ENCODE measurements at regions not wholly inside any gene's neighbourhood (a gene's known extent, or its start where the extent isn't known, plus 50 kb on each side); places are given as distances from the start of the nearest gene placed in this dataset.

DNA sequence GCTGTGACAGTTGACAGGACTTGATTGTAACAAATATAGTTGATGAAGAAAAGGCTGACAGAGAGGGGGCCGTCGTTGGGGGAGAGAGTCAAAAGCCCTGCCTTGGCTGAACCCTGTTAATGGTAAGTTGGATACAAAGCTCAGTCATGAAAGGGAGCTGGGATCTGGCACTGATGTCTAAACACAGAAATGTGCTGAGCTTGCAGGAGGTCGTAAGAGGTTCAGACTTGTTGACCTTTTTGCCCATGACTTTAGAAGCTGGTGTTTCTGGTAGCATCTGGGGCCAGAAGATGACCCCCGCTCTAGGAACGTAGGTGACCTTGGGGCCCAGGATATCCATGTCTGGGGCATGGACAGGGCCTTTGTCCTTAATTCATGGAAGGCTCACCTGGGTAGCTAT lies 294.7 kb downstream of the TCF7L2 start:
- Histone ChIP-seq H3K4me3 (replicated peaks in 1 of 2; ENCODE audit: low read depth in 1 of 2, low read length in 2 of 2) (no peak overlapping the region), H3K79me2 (ENCODE audit: insufficient read depth, low read length) (no peaks in the 10 kb centered on the region), H3K36me3 (ENCODE audit: control insufficient read depth in 1 of 2, insufficient read depth in 2 of 2, low read length in 2 of 2) (no peaks in the 10 kb centered on the region), H3K4me1 (ENCODE audit: control insufficient read depth in 1 of 2, insufficient read depth in 2 of 2, low read length in 2 of 2) (no peaks in the 10 kb centered on the region), H3K9me2 (ENCODE audit: insufficient read depth) (no peaks in the 10 kb centered on the region), H3K27me3 (ENCODE audit: insufficient read depth, low read length) (peaks cover 8% of the 10 kb centered on the region; the same call in 1 of the 2 replicates), H3K9me3 (ENCODE audit: control insufficient read depth in 1 of 2, insufficient read depth in 1 of 2, low read depth in 1 of 2, low read length in 2 of 2) (no peaks in the 10 kb centered on the region), H4K20me1 (ENCODE audit: insufficient read depth) (no peaks in the 10 kb centered on the region), H3K4me2 (ENCODE audit: low read length) (no peak overlapping the region), H3K9ac (ENCODE audit: low read length) (no peak overlapping the region), H3K27ac (ENCODE audit: low read depth, low read length) (no peak overlapping the region), H2AFZ (ENCODE audit: low read depth, low read length, poor library complexity, severe bottlenecking) (no peak overlapping the region)
- ChIA-PET RAD21 (ENCODE audit: low non-redundant PET in 1 of 2, low total read pairs in 2 of 2, uncharacterized antibody in 2 of 2, unreplicated experiment in 2 of 2) (no interaction called here), POLR2A (no interaction called here), CTCF (no interaction called here)
- intact Hi-C loops (cut with micrococcal nuclease): no loop called here
- TF ChIP-seq YY1 (IDR thresholded peaks at IDR 0.05; ENCODE audit: extremely low read depth, insufficient replicate concordance, low read depth, low read length) (no peak), FOSL1 (IDR thresholded peaks at IDR 0.05; ENCODE audit: low read depth) (no peak), EZH2phosphoT487 (IDR thresholded peaks at IDR 0.05; ENCODE audit: borderline replicate concordance) (no peak), SRF (IDR thresholded peaks at IDR 0.05; ENCODE audit: low read depth) (no peak), SP1 (IDR thresholded peaks at IDR 0.05; ENCODE audit: low read depth) (no peak), CBX3 (IDR thresholded peaks at IDR 0.05; ENCODE audit: low read depth) (no peak), POLR2AphosphoS5 (IDR thresholded peaks at IDR 0.05; ENCODE audit: low read depth, low read length) (no peak)
- TF ChIP-seq, protein P1, sequence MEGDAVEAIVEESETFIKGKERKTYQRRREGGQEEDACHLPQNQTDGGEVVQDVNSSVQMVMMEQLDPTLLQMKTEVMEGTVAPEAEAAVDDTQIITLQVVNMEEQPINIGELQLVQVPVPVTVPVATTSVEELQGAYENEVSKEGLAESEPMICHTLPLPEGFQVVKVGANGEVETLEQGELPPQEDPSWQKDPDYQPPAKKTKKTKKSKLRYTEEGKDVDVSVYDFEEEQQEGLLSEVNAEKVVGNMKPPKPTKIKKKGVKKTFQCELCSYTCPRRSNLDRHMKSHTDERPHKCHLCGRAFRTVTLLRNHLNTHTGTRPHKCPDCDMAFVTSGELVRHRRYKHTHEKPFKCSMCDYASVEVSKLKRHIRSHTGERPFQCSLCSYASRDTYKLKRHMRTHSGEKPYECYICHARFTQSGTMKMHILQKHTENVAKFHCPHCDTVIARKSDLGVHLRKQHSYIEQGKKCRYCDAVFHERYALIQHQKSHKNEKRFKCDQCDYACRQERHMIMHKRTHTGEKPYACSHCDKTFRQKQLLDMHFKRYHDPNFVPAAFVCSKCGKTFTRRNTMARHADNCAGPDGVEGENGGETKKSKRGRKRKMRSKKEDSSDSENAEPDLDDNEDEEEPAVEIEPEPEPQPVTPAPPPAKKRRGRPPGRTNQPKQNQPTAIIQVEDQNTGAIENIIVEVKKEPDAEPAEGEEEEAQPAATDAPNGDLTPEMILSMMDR (IDR thresholded peaks at IDR 0.05 in 2 of 3, conservative IDR thresholded peaks at IDR 0.05 in 1 of 3; ENCODE audit: borderline replicate concordance in 1 of 3, insufficient read depth in 1 of 3, low read depth in 2 of 3, low read length in 2 of 3): no peak
- TF ChIP-seq, protein P2, sequence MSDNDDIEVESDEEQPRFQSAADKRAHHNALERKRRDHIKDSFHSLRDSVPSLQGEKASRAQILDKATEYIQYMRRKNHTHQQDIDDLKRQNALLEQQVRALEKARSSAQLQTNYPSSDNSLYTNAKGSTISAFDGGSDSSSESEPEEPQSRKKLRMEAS (IDR thresholded peaks at IDR 0.05): no peak
- no peak for DNase-seq (ENCODE audit: low read depth, low spot score)
- no TSS peak for BruUV-seq (replicated peaks)
- ATAC-seq: no peak

DNA sequence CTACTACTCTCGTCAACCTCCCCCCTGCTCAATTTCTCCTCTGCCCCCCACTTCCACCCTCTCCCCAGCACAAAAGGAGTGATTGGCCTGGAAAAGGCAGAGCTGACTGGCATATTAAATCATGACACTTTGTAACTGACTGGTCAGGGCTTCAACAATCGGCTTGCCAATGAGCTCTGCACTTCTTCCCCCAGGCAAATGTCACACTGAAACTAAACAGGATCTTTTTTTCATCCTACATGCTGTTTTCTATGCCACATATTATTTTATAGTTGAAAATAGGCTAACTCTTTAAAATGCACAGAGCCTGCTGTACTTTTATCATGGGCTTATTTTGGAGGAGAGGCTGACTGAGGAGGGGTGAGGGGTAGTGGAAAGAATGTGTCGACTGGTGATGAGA lies 295.2 kb downstream of the TCF7L2 start:
- H3K9me2 ChIP-seq (ENCODE audit: insufficient read depth): no peaks in the 10 kb centered on the region
- H4K20me1 ChIP-seq (ENCODE audit: insufficient read depth): no peaks in the 10 kb centered on the region
- ATAC-seq (no peak), DNase-seq (ENCODE audit: low read depth, low spot score) (no peak)
- no peak overlapping the region for H3K9ac ChIP-seq (ENCODE audit: low read length)
- no peaks in the 10 kb centered on the region for H3K9me3 ChIP-seq (ENCODE audit: control insufficient read depth in 1 of 2, insufficient read depth in 1 of 2, low read depth in 1 of 2, low read length in 2 of 2)
- RAD21 ChIA-PET (ENCODE audit: low non-redundant PET in 1 of 2, low total read pairs in 2 of 2, uncharacterized antibody in 2 of 2, unreplicated experiment in 2 of 2): no interaction called here
- CTCF ChIA-PET: no interaction called here
- H3K4me2 ChIP-seq (ENCODE audit: low read length): no peak overlapping the region
- no peak overlapping the region for H3K27ac ChIP-seq (ENCODE audit: low read depth, low read length)
- H3K36me3 ChIP-seq (ENCODE audit: control insufficient read depth in 1 of 2, insufficient read depth in 2 of 2, low read length in 2 of 2): no peaks in the 10 kb centered on the region
- POLR2A ChIA-PET: no interaction called here
- BruUV-seq (replicated peaks): no TSS peak
- H3K4me1 ChIP-seq (ENCODE audit: control insufficient read depth in 1 of 2, insufficient read depth in 2 of 2, low read length in 2 of 2): no peaks in the 10 kb centered on the region
- TF ChIP-seq EZH2 (IDR thresholded peaks at IDR 0.05) (no peak), ZNF274 (IDR thresholded peaks at IDR 0.05; ENCODE audit: low read depth, low read length) (no peak)
- TF ChIP-seq, protein P1 (IDR thresholded peaks at IDR 0.05 in 2 of 3, conservative IDR thresholded peaks at IDR 0.05 in 1 of 3; ENCODE audit: borderline replicate concordance in 1 of 3, insufficient read depth in 1 of 3, low read depth in 2 of 3, low read length in 2 of 3): no peak
- H3K79me2 ChIP-seq (ENCODE audit: insufficient read depth, low read length): no peaks in the 10 kb centered on the region
- intact Hi-C loops (cut with micrococcal nuclease): no loop called here
- no peak overlapping the region for H2AFZ ChIP-seq (ENCODE audit: low read depth, low read length, poor library complexity, severe bottlenecking)
- peaks cover 3% of the 10 kb centered on the region; the same call in 1 of the 2 replicates for H3K27me3 ChIP-seq (ENCODE audit: insufficient read depth, low read length)
- no peak overlapping the region for H3K4me3 ChIP-seq (replicated peaks in 1 of 2; ENCODE audit: low read depth in 1 of 2, low read length in 2 of 2)
